Ishikawa (cell line): ENCODE measurements at regions not wholly inside any gene's neighbourhood (a gene's known extent, or its start where the extent isn't known, plus 50 kb on each side); places are given as distances from the start of the nearest gene placed in this dataset.

ENCODE experiments used
- CEBPB ChIP-seq: IDR thresholded peaks from 2 replicates; pipeline ENCODE4 v1.6.1; 2012
- CREB1 ChIP-seq: IDR thresholded peaks from 2 replicates; pipeline ENCODE4 v1.6.1; 2012; ENCODE audit warnings: low read depth
- EGR1 ChIP-seq: IDR thresholded peaks from 2 replicates; pipeline ENCODE4 v1.6.1; 2012
- EP300 ChIP-seq: IDR thresholded peaks from 2 replicates; pipeline ENCODE4 v1.6.1; 2012; ENCODE audit warnings: borderline replicate concordance
- FOXM1 ChIP-seq: IDR thresholded peaks from 2 replicates; pipeline ENCODE4 v1.6.1; 2012; ENCODE audit warnings: low read depth, borderline replicate concordance
- NFIC ChIP-seq: IDR thresholded peaks from 2 replicates; pipeline ENCODE4 v1.6.1; 2012
- RAD21 ChIP-seq: IDR thresholded peaks from 2 replicates; pipeline ENCODE4 v1.6.1; 2012; ENCODE audit warnings: low read depth
- REST ChIP-seq: IDR thresholded peaks from 2 replicates; pipeline ENCODE4 v1.6.1; 2012; ENCODE audit warnings: low read depth, mild to moderate bottlenecking
- TAF1 ChIP-seq: IDR thresholded peaks from 2 replicates; pipeline ENCODE4 v1.6.1; 2012; ENCODE audit warnings: low read depth, mild to moderate bottlenecking
- TCF12 ChIP-seq: IDR thresholded peaks from 2 replicates; pipeline ENCODE4 v1.6.1; 2012; ENCODE audit warnings: low read depth
- TEAD4 ChIP-seq: IDR thresholded peaks from 2 replicates; pipeline ENCODE4 v1.6.1; 2012
- USF1 ChIP-seq: IDR thresholded peaks from 2 replicates; pipeline ENCODE4 v1.6.1; 2012
- YY1 ChIP-seq: IDR thresholded peaks from 2 replicates; pipeline ENCODE4 v1.6.1; 2012; ENCODE audit warnings: low read depth
- ZBTB7A ChIP-seq: IDR thresholded peaks from 2 replicates; pipeline ENCODE4 v1.6.1; 2012; ENCODE audit warnings: low read depth
- TF ChIP-seq, protein P1 (sequence below): IDR thresholded peaks from 2 replicates; pipeline ENCODE4 v1.6.1; 2012

DNA sequence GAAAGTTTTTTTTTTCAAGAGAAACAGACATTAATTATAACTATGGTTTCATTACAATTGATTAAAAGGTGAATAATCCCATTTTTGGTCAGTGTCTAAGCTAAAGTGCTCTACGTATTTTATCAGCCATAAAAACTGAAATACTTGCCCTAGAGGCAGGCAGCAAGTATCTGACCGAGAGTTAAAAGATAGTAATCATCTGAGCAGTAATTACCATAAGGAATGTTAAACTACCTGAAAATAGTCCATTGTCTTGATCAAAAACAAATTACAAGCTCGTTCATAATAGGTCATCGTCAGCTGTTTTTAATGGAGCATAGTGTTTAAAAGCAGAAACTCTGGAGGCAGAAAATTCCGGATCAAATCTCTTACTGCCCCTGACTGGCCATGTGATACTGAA lies 105.7 kb upstream of the ZEB2 start:
- TF ChIP-seq TCF12, result no peak
- no peak for TF ChIP-seq CEBPB
- no peak for TF ChIP-seq ZBTB7A
- no peak for TF ChIP-seq EP300
- no peak for TF ChIP-seq FOXM1
- TF ChIP-seq EGR1, result no peak
- TF ChIP-seq YY1, result no peak
- TF ChIP-seq, protein P1, sequence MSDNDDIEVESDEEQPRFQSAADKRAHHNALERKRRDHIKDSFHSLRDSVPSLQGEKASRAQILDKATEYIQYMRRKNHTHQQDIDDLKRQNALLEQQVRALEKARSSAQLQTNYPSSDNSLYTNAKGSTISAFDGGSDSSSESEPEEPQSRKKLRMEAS, result no peak
- no peak for TF ChIP-seq USF1
- TF ChIP-seq TAF1, result no peak

DNA sequence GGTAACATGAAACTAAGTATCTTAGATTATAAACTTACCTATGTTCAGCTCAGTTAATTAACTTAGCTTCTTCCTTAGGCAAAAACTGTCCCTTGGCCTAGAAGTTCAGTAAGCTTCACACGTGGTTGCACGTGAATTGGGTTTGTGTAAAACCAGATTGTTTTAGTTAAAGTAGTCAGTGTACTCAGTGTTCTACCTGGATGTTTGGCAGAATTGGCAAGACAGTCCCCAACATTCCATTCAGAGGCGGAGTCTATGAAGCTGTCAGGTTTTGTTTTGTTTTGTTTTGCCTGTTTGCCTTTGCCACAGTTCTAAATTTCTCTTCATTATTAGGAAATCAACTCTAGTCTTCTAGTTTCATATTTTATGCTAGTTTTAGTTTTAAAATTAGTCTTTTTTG lies 105.3 kb upstream of the ZEB2 start:
- TF ChIP-seq ZBTB7A (no peak), RAD21 (no peak), CEBPB (no peak), NFIC (no peak), REST (no peak), YY1 (no peak), EP300 (no peak)

- TF ChIP-seq USF1 (no peak), FOXM1 (no peak), RAD21 (no peak), REST (no peak), NFIC (no peak), EGR1 (no peak), CEBPB (no peak), CREB1 (no peak), ZBTB7A (no peak), YY1 (no peak), TEAD4 (no peak), EP300 (no peak), TCF12 (no peak), TAF1 (no peak)
- TF ChIP-seq, protein P1, result no peak
Observed at GRCh38 chr2:144624451-144624850, 104.5 kb upstream of the ZEB2 start.

GRCh38 chr2:144621266-144621665 lies 101.3 kb upstream of the ZEB2 start:
- TF ChIP-seq CREB1 (no peak), NFIC (no peak), YY1 (no peak), TAF1 (no peak), TCF12 (no peak)

DNA sequence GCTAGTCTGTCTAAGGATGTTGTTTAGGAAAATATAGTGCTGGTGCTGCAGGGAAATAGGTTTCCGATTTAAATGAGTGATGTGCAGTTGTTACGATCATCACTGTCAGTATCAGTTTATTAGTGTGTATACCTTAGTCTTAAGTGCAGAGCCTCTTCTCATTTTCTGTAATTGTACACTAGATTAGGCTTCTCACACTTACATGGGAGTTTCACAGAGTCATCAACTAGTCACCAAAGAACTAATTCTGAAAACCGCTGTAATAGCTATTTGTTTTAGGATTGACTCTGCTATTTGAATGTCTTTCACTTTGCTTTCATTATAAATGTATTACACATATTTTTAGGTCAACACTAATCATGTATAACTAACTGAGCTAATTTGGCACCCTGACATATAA lies 99.8 kb upstream of the ZEB2 start:
- TF ChIP-seq YY1 (no peak), NFIC (no peak), RAD21 (no peak), USF1 (no peak), REST (no peak), TEAD4 (no peak), FOXM1 (no peak)
